Testis (tissue), 2 donors: ENCODE measurements at regions not wholly inside any gene's neighbourhood (a gene's known extent, or its start where the extent isn't known, plus 50 kb on each side); places are given as distances from the start of the nearest gene placed in this dataset.

Experiments
- DNase-seq: peaks from one replicate; pipeline ENCODE4 v3.0.0-alpha.2; 2019
- H3K27ac ChIP-seq, 2 donors: fragments of 200-600 bp; sonication (generic); one replicate each; pipeline ENCODE4 v1.5.1; 2019
- H3K27me3 ChIP-seq: fragments of 200-600 bp; sonication (generic); one replicate; pipeline ENCODE4 v1.5.1; 2019
- H3K36me3 ChIP-seq: fragments of 200-600 bp; sonication (generic); one replicate; pipeline ENCODE4 v1.5.1; 2017; ENCODE audit warnings: low read depth; ENCODE audit errors: missing control alignments
- H3K4me1 ChIP-seq: fragments of 200-600 bp; sonication (generic); one replicate; pipeline ENCODE4 v1.5.1; 2019
- H3K4me3 ChIP-seq, 2 donors: fragments of 200-600 bp; sonication (generic); one replicate each; pipeline ENCODE4 v1.5.1; 2017 to 2019
- H3K9me3 ChIP-seq: fragments of 200-600 bp; sonication (generic); one replicate; pipeline ENCODE4 v1.5.1; 2017
- CTCF ChIP-seq, 3 experiments: fragments of 450-650 bp in 2 of 3; fragments of 200-600 bp in 1 of 3; sonication (generic) in 1 of 3; IDR thresholded peaks; one replicate each; pipeline ENCODE4 v1.5.1; 2016 to 2019; ENCODE audit warnings: antibody characterized with exemption in 3 of 3, mild to moderate bottlenecking in 2 of 3, moderate library complexity in 1 of 3
- POLR2A ChIP-seq: fragments of 450-650 bp; IDR thresholded peaks from one replicate; pipeline ENCODE4 v1.6.1; 2017; ENCODE audit warnings: antibody characterized with exemption, mild to moderate bottlenecking, moderate library complexity
- WGBS, 2 donors: methylation state at CpG; one replicate each; pipeline ENCODE4 v1.1.5; 2018; 5-methylcytosine and 5-hydroxymethylcytosine counted together
- intact Hi-C: fragments of 100-400 bp; cut with DNase I; formaldehyde crosslinking; loops from one replicate; pipeline ENCODE4 v1.15.1; 2023; ENCODE audit warnings: low total_unique reads

GRCh38 chr4:189505380-189505779 is 435.3 kb upstream of the FRG1 start:
- no peaks in the 10 kb centered on the region for H3K27me3 ChIP-seq
- no peaks in the 10 kb centered on the region for H3K36me3 ChIP-seq
- no peak overlapping the region for H3K27ac ChIP-seq
- no peak for DNase-seq
- no peak overlapping the region for H3K4me3 ChIP-seq
- H3K9me3 ChIP-seq = no peaks in the 10 kb centered on the region
- intact Hi-C loops = no loop called here
- no peaks in the 10 kb centered on the region for H3K4me1 ChIP-seq
- TF ChIP-seq CTCF (IDR thresholded peaks at IDR 0.05) (no peak), POLR2A (no peak)
- 79 to 86% methylated on average over 3 of the region's 3 CpGs for WGBS, 2 donors

- Histone ChIP-seq H3K4me1 (no peaks in the 10 kb centered on the region), H3K27me3 (no peaks in the 10 kb centered on the region), H3K4me3 (no peak overlapping the region), H3K9me3 (no peaks in the 10 kb centered on the region), H3K27ac (no peak overlapping the region), H3K36me3 (no peaks in the 10 kb centered on the region)
- DNase-seq = no peak
- 57 to 77% methylated on average over 10 of the region's 10 CpGs for WGBS, 2 donors
- intact Hi-C loops = no loop called here
- TF ChIP-seq CTCF (IDR thresholded peaks at IDR 0.05) (no peak), POLR2A (no peak)
Observed at GRCh38 chr4:189506080-189506479, 434.6 kb upstream of the FRG1 start.

GRCh38 chr4:189507060-189507459 is 433.6 kb upstream of the FRG1 start:
- DNase-seq = no peak
- intact Hi-C loops = no loop called here
- TF ChIP-seq POLR2A = no peak
- no peak for TF ChIP-seq CTCF (IDR thresholded peaks at IDR 0.05)
- H3K36me3 ChIP-seq = no peaks in the 10 kb centered on the region
- H3K4me1 ChIP-seq = no peaks in the 10 kb centered on the region
- H3K4me3 ChIP-seq = no peak overlapping the region
- 88 to 91% methylated on average over 2 of the region's 2 CpGs for WGBS, 2 donors
- H3K27ac ChIP-seq = no peak overlapping the region
- H3K27me3 ChIP-seq = no peaks in the 10 kb centered on the region
- H3K9me3 ChIP-seq = no peaks in the 10 kb centered on the region

GRCh38 chr4:189510601-189511000 is 430.1 kb upstream of the FRG1 start:
- intact Hi-C loops = no loop called here
- Histone ChIP-seq H3K4me1 (no peaks in the 10 kb centered on the region), H3K36me3 (no peaks in the 10 kb centered on the region), H3K27ac (no peak overlapping the region), H3K9me3 (no peaks in the 10 kb centered on the region), H3K27me3 (no peaks in the 10 kb centered on the region), H3K4me3 (no peak overlapping the region)
- no peak for DNase-seq
- 76 to 85% methylated on average over 1 of the region's 1 CpG for WGBS, 2 donors
- TF ChIP-seq CTCF (IDR thresholded peaks at IDR 0.05) (no peak), POLR2A (no peak)

GRCh38 chr4:189511581-189511980 is 429.1 kb upstream of the FRG1 start:
- Histone ChIP-seq H3K9me3 (no peaks in the 10 kb centered on the region), H3K27me3 (no peaks in the 10 kb centered on the region), H3K4me1 (no peaks in the 10 kb centered on the region), H3K36me3 (no peaks in the 10 kb centered on the region), H3K27ac (no peak overlapping the region), H3K4me3 (no peak overlapping the region)
- TF ChIP-seq POLR2A = no peak
- TF ChIP-seq CTCF (IDR thresholded peaks at IDR 0.05) = no peak
- DNase-seq = no peak
- 82 to 91% methylated on average over 10 of the region's 10 CpGs for WGBS, 2 donors
- intact Hi-C loops = no loop called here
